ENCODE measurements at regions not wholly inside any gene's neighbourhood (a gene's known extent, or its start where the extent isn't known, plus 50 kb on each side); places are given as distances from the start of the nearest gene placed in this dataset.

- TF ChIP-seq CTCF (conservative IDR thresholded peaks at IDR 0.05; ENCODE audit: control insufficient read depth, insufficient read depth, low read depth, low read length), result no peak
Observed at GRCh38 chr13:81664872-81665271, 1323.9 kb upstream of the SPRY2 start.

GRCh38 chr13:81659984-81660383, 1319.1 kb upstream of the SPRY2 start:
- DNase-seq (ENCODE audit: low read depth), result no peak
- no peak overlapping the region for H3K4me3 ChIP-seq (ENCODE audit: control insufficient read depth, low read depth, low read length)
- no peak for TF ChIP-seq CTCF (conservative IDR thresholded peaks at IDR 0.05; ENCODE audit: control insufficient read depth, insufficient read depth, low read depth, low read length)

More at GRCh38 chr13:81664872-81665271, 1323.9 kb upstream of the SPRY2 start:
- no peak overlapping the region for H3K4me3 ChIP-seq (ENCODE audit: control insufficient read depth, low read depth, low read length)
- DNase-seq (ENCODE audit: low read depth), result no peak

GRCh38 chr13:81658598-81659370, 1317.9 kb upstream of the SPRY2 start:
- no peak for TF ChIP-seq CTCF (conservative IDR thresholded peaks at IDR 0.05; ENCODE audit: control insufficient read depth, insufficient read depth, low read depth, low read length)
- no peak overlapping the region for H3K4me3 ChIP-seq (ENCODE audit: control insufficient read depth, low read depth, low read length)
- DNase-seq (ENCODE audit: low read depth), result no peak

- no peak for DNase-seq (ENCODE audit: low read depth)
Observed at GRCh38 chr13:81639984-81640582, 1299.2 kb upstream of the SPRY2 start.

GRCh38 chr13:81637457-81637856, 1296.5 kb upstream of the SPRY2 start:
- H3K4me3 ChIP-seq (ENCODE audit: control insufficient read depth, low read depth, low read length), result no peak overlapping the region
- TF ChIP-seq CTCF (conservative IDR thresholded peaks at IDR 0.05; ENCODE audit: control insufficient read depth, insufficient read depth, low read depth, low read length), result no peak
- no peak for DNase-seq (ENCODE audit: low read depth)

More at GRCh38 chr13:81639984-81640582, 1299.2 kb upstream of the SPRY2 start:
- H3K4me3 ChIP-seq (ENCODE audit: control insufficient read depth, low read depth, low read length), result no peak overlapping the region
- TF ChIP-seq CTCF (conservative IDR thresholded peaks at IDR 0.05; ENCODE audit: control insufficient read depth, insufficient read depth, low read depth, low read length), result peak; percentile 15

GRCh38 chr13:81636120-81636519, 1295.2 kb upstream of the SPRY2 start:
- DNase-seq (ENCODE audit: low read depth), result no peak
- H3K4me3 ChIP-seq (ENCODE audit: control insufficient read depth, low read depth, low read length), result no peak overlapping the region
- TF ChIP-seq CTCF (conservative IDR thresholded peaks at IDR 0.05; ENCODE audit: control insufficient read depth, insufficient read depth, low read depth, low read length), result no peak

Data from fibroblast of mammary gland (primary cell).